CD14-positive monocyte (primary cell): ENCODE measurements at regions not wholly inside any gene's neighbourhood (a gene's known extent, or its start where the extent isn't known, plus 50 kb on each side); places are given as distances from the start of the nearest gene placed in this dataset.

Experiments used
- DNase-seq, 3 donors: peaks; one replicate each; pipeline ENCODE4 v3.0.0-alpha.2; 2011 to 2022
- H2AFZ ChIP-seq: 2 replicates; pipeline ENCODE4 v1.6.0; 2012; ENCODE audit warnings: mild to moderate bottlenecking, low read depth, low read length, inconsistent platforms; ENCODE audit not compliant: insufficient read depth, poor library complexity, severe bottlenecking
- H3K27ac ChIP-seq, 2 donors: 1 replicate in 1 of 2; 2 replicates in 1 of 2; pipeline ENCODE4 v1.5.1; 2012 to 2013; ENCODE audit warnings: low read length in 2 of 2, control low read depth in 1 of 2, inconsistent platforms in 1 of 2, low read depth in 1 of 2, mild to moderate bottlenecking in 1 of 2
- H3K27me3 ChIP-seq, 2 donors: one replicate each; pipeline versions ENCODE4 v1.6.0 to v1.6.1; 2011 to 2013; ENCODE audit warnings: low read length in 2 of 2; ENCODE audit not compliant: control insufficient read depth in 2 of 2, insufficient read depth in 2 of 2
- H3K36me3 ChIP-seq, 2 donors: replicated peaks in 1 of 2; 1 replicate in 1 of 2; 2 replicates in 1 of 2; pipeline versions ENCODE4 v1.5.1 to v1.6.1; 2012 to 2013; ENCODE audit warnings: low read length in 2 of 2, control low read depth in 1 of 2, inconsistent platforms in 1 of 2, mild to moderate bottlenecking in 1 of 2; ENCODE audit not compliant: insufficient read depth in 2 of 2, control insufficient read depth in 1 of 2
- H3K4me1 ChIP-seq, 2 donors: 1 replicate in 1 of 2; 2 replicates in 1 of 2; pipeline versions ENCODE4 v1.5.1 to v1.6.1; 2012 to 2013; ENCODE audit warnings: low read length in 2 of 2, control low read depth in 1 of 2, inconsistent platforms in 1 of 2, mild to moderate bottlenecking in 1 of 2, moderate library complexity in 1 of 2; ENCODE audit not compliant: insufficient read depth in 2 of 2, control insufficient read depth in 1 of 2
- H3K4me2 ChIP-seq: replicated peaks from 2 replicates; pipeline ENCODE3; 2012; ENCODE audit warnings: low read length, moderate library complexity, mild to moderate bottlenecking; ENCODE audit not compliant: poor library complexity, severe bottlenecking; ENCODE audit errors: extremely low read depth
- H3K4me3 ChIP-seq, 3 experiments: fragments of 200-600 bp in 1 of 3; sonication (generic) in 1 of 3; replicated peaks in 1 of 3; 1 replicate in 2 of 3; 2 replicates in 1 of 3; pipeline ENCODE4 v1.5.1; 2011 to 2013; ENCODE audit warnings: low read length in 3 of 3, mild to moderate bottlenecking in 3 of 3, control low read depth in 2 of 3, low read depth in 2 of 3, inconsistent platforms in 1 of 3, moderate library complexity in 1 of 3
- H3K79me2 ChIP-seq: 2 replicates; pipeline ENCODE4 v1.6.0; 2012; ENCODE audit warnings: mild to moderate bottlenecking, control low read depth, inconsistent platforms, low read length, moderate library complexity; ENCODE audit not compliant: insufficient read depth
- H3K9ac ChIP-seq: 2 replicates; pipeline ENCODE4 v1.6.0; 2017; ENCODE audit warnings: low read length, mild to moderate bottlenecking; ENCODE audit not compliant: insufficient read depth, poor library complexity, severe bottlenecking
- H3K9me3 ChIP-seq, 2 donors: replicated peaks in 1 of 2; 1 replicate in 1 of 2; 2 replicates in 1 of 2; pipeline versions ENCODE4 v1.5.1 to v1.6.1; 2012 to 2013; ENCODE audit warnings: low read length in 2 of 2, control low read depth in 1 of 2; ENCODE audit not compliant: control insufficient read depth in 1 of 2, insufficient read depth in 1 of 2
- H4K20me1 ChIP-seq: 2 replicates; pipeline ENCODE4 v1.6.0; 2012; ENCODE audit warnings: mild to moderate bottlenecking, low read length, control low read depth, moderate library complexity; ENCODE audit not compliant: insufficient read depth
- H3K27ac Mint-ChIP-seq, 7 donors: one replicate each; pipeline ENCODE4 v1.8.0; 2020; ENCODE audit warnings: mild to moderate bottlenecking in 7 of 7, mixed read lengths in 7 of 7, moderate library complexity in 6 of 7, inconsistent platforms in 2 of 7
- H3K27me3 Mint-ChIP-seq, 3 donors: one replicate each; pipeline ENCODE4 v1.8.0; 2021 to 2022; ENCODE audit warnings: low read depth in 3 of 3, mild to moderate bottlenecking in 3 of 3, mixed read lengths in 3 of 3, moderate library complexity in 3 of 3, inconsistent platforms in 1 of 3
- H3K36me3 Mint-ChIP-seq, 2 donors: one replicate each; pipeline ENCODE4 v1.8.0; 2020; ENCODE audit warnings: mixed read lengths in 2 of 2, inconsistent platforms in 1 of 2, mild to moderate bottlenecking in 1 of 2
- H3K4me1 Mint-ChIP-seq: one replicate; pipeline ENCODE4 v1.8.0; 2020; ENCODE audit warnings: mild to moderate bottlenecking, mixed read lengths
- H3K4me3 Mint-ChIP-seq, 2 donors: one replicate each; pipeline ENCODE4 v1.8.0; 2020; ENCODE audit warnings: mild to moderate bottlenecking in 2 of 2, mixed read lengths in 2 of 2, moderate library complexity in 1 of 2
- H3K9me3 Mint-ChIP-seq, 7 donors: one replicate each; pipeline ENCODE4 v1.8.0; 2020 to 2022; ENCODE audit warnings: mixed read lengths in 7 of 7, mild to moderate bottlenecking in 6 of 7, moderate library complexity in 6 of 7, inconsistent platforms in 2 of 7
- WGBS: methylation state at CpG from one replicate; pipeline ENCODE4 v1.1.5; 2013; ENCODE audit warnings: missing lambda C conversion rate; ENCODE audit not compliant: insufficient coverage; 5-methylcytosine and 5-hydroxymethylcytosine counted together
- intact Hi-C, 2 donors: fragments of 100-400 bp; cut with micrococcal nuclease; formaldehyde crosslinking; loops; one replicate each; pipeline versions ENCODE4 v1.15.0 to v1.15.1; 2023
- TF ChIP-seq, protein P1 (sequence below): fragments of 200-600 bp; IDR thresholded peaks from one replicate; pipeline ENCODE4 v1.8.0; 2022; ENCODE audit warnings: antibody characterized with exemption, mild to moderate bottlenecking

GRCh38 chr11:114787126-114787525, 108.8 kb downstream of the NXPE2 start:
- Histone ChIP-seq H3K27me3 (no peaks in the 10 kb centered on the region), H3K9me3 (no peaks in the 10 kb centered on the region), H3K36me3 (no peaks in the 10 kb centered on the region), H2AFZ (no peak overlapping the region), H3K4me1 (no peaks in the 10 kb centered on the region), H3K9ac (no peak overlapping the region), H3K27ac (no peak overlapping the region), H3K79me2 (no peaks in the 10 kb centered on the region), H3K4me2 (no peak overlapping the region), H3K4me3 (no peak overlapping the region), H4K20me1 (no peaks in the 10 kb centered on the region)
- intact Hi-C loops, result no loop called here
- Mint-ChIP-seq H3K27ac (peak overlapping the region in 1 of 7 donors; percentile 19), H3K27me3 (peaks cover 0 to 4% (median 1%) of the 10 kb centered on the region in 3 donors), H3K4me3 (no peak overlapping the region), H3K9me3 (peaks cover 0 to 7% (median 1%) of the 10 kb centered on the region in 7 donors), H3K4me1 (no peaks in the 10 kb centered on the region), H3K36me3 (no peaks in the 10 kb centered on the region)
- DNase-seq, result no peak
- TF ChIP-seq, protein P1, sequence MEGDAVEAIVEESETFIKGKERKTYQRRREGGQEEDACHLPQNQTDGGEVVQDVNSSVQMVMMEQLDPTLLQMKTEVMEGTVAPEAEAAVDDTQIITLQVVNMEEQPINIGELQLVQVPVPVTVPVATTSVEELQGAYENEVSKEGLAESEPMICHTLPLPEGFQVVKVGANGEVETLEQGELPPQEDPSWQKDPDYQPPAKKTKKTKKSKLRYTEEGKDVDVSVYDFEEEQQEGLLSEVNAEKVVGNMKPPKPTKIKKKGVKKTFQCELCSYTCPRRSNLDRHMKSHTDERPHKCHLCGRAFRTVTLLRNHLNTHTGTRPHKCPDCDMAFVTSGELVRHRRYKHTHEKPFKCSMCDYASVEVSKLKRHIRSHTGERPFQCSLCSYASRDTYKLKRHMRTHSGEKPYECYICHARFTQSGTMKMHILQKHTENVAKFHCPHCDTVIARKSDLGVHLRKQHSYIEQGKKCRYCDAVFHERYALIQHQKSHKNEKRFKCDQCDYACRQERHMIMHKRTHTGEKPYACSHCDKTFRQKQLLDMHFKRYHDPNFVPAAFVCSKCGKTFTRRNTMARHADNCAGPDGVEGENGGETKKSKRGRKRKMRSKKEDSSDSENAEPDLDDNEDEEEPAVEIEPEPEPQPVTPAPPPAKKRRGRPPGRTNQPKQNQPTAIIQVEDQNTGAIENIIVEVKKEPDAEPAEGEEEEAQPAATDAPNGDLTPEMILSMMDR, result no peak
- no CpG with 5 or more reads among the region's 8 CpGs for WGBS

DNA sequence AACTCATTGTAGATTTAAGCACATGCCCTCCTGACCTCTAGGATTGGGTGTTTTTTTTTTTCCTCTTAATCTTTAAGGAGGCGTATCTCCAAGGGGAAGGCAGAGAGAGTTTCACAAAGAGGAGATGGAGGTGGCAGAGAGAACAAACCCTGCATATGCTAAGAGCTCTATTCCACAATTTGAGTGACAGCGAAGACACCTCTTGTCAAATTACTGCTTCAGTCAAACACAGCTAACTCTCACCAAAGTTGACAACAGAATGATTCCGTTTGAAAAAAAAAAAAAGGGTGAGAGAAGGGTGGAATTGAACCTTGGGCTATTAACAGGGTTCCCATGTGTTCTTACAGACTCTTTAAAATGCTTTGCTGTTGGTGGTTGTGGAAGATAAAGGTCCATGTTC, 112.6 kb downstream of the NXPE2 start:
- no peaks in the 10 kb centered on the region for H3K36me3 Mint-ChIP-seq
- H3K9ac ChIP-seq, result no peak overlapping the region
- no peaks in the 10 kb centered on the region for H3K27me3 ChIP-seq
- H3K4me3 Mint-ChIP-seq, result no peak overlapping the region
- H3K36me3 ChIP-seq, result no peaks in the 10 kb centered on the region
- H3K9me3 ChIP-seq, result no peaks in the 10 kb centered on the region
- no peak overlapping the region for H3K27ac ChIP-seq
- no peak overlapping the region for H3K4me3 ChIP-seq
- no peak overlapping the region for H3K27ac Mint-ChIP-seq
- H3K4me2 ChIP-seq, result no peak overlapping the region
- peaks cover 0 to 4% (median 1%) of the 10 kb centered on the region in 3 donors for H3K27me3 Mint-ChIP-seq
- H2AFZ ChIP-seq, result no peak overlapping the region
- no peaks in the 10 kb centered on the region for H4K20me1 ChIP-seq
- peaks cover 0 to 7% (median 1%) of the 10 kb centered on the region in 7 donors for H3K9me3 Mint-ChIP-seq
- DNase-seq, result no peak
- no peaks in the 10 kb centered on the region for H3K4me1 Mint-ChIP-seq
- TF ChIP-seq, protein P1, result no peak
- intact Hi-C loops, result no loop called here
- H3K79me2 ChIP-seq, result no peaks in the 10 kb centered on the region
- H3K4me1 ChIP-seq, result no peaks in the 10 kb centered on the region
- WGBS, result no CpG with 5 or more reads among the region's 3 CpGs
